Heart right ventricle (tissue), 16 donors: ENCODE measurements at regions not wholly inside any gene's neighbourhood (a gene's known extent, or its start where the extent isn't known, plus 50 kb on each side); places are given as distances from the start of the nearest gene placed in this dataset.
"Not testable (repeated sequence)": the region's sequence is repeated elsewhere in the genome, so short reads cannot be mapped to it uniquely, and the experiment has no call there.

Experiments used
- ATAC-seq, 8 donors: fragments of 200-7000 bp; cut with Tn5 transposase; one replicate each; pipeline ENCODE4 v1.9.1; 2020; ENCODE audit warnings: mild to moderate bottlenecking in 8 of 8, moderate library complexity in 8 of 8, moderate number of reproducible peaks in 1 of 8
- DNase-seq, 2 donors: peaks; one replicate each; pipeline ENCODE4 v3.0.0-alpha.2; 2020
- H3K27ac ChIP-seq, 10 donors: fragments of 200-600 bp; sonication (generic) in 2 of 10; one replicate each; pipeline versions ENCODE4 v1.5.0 to v1.8.0; 2020 to 2022; ENCODE audit warnings: mild to moderate bottlenecking in 3 of 10
- H3K27me3 ChIP-seq, 7 donors: fragments of 200-600 bp; one replicate each; pipeline ENCODE4 v1.8.0; 2021 to 2022; ENCODE audit warnings: mild to moderate bottlenecking in 2 of 7
- H3K36me3 ChIP-seq, 9 donors: fragments of 200-600 bp; sonication (generic) in 1 of 9; one replicate each; pipeline versions ENCODE4 v1.5.0 to v1.8.0; 2020 to 2022; ENCODE audit warnings: mild to moderate bottlenecking in 2 of 9
- H3K4me1 ChIP-seq, 9 donors: fragments of 200-600 bp; sonication (generic) in 1 of 9; one replicate each; pipeline versions ENCODE4 v1.5.0 to v1.8.0; 2020 to 2022; ENCODE audit warnings: mild to moderate bottlenecking in 4 of 9
- H3K4me3 ChIP-seq, 10 donors: fragments of 200-600 bp; sonication (generic) in 2 of 10; one replicate each; pipeline versions ENCODE4 v1.5.0 to v1.8.0; 2020 to 2022; ENCODE audit warnings: mild to moderate bottlenecking in 7 of 10, moderate library complexity in 2 of 10
- H3K9me3 ChIP-seq, 11 donors: fragments of 200-600 bp in 10 of 11; sonication (generic) in 2 of 11; one replicate each; pipeline versions ENCODE4 v1.5.0 to v1.8.0; 2013 to 2022; ENCODE audit warnings: mild to moderate bottlenecking in 2 of 11, control low read depth in 1 of 11, moderate library complexity in 1 of 11
- WGBS, 2 donors: extraction: QIAGEN DNeasy Blood & Tissue Kit; methylation state at CpG; one replicate each; pipeline ENCODE4 v1.1.7; 2013; ENCODE audit warnings: inconsistent platforms in 1 of 2; 5-methylcytosine and 5-hydroxymethylcytosine counted together
- intact Hi-C, 10 donors: fragments of 100-400 bp; cut with DNase I; formaldehyde crosslinking; loops; one replicate each; pipeline versions ENCODE4 v1.11.1 to v1.14.2; 2022
- donor health status: Arrhythmogenic right ventricular cardiomyopathy.
- donor health status: ischemic (EF 13 %, LVEDD 7.1; RV severe dilation, severe dysfunction).
- donor health status: healthy with polysubstance abuse.
- donor health status: DM: no; HTN: yes; CAD: no.
- donor health status: DM: no; HTN: no; CAD: no.
- donor health status: ischemic (EF 25% LVEDD 6.9; RV normal size, moderate dysfunction).
- donor health status: ischemic (EF 25% LVEDD 5.7; RV mildly dilated, moderate dysfunction).
- donor health status: healthy.
- donor health status: DM: yes; HTN: yes; CAD: no.
- donor health status: Ischemic cardiomyopathy.
- donor health status: ischemic (EF 35%, LVEDD 5.7; RV mildly dilated, moderate dysfunction).
- donor health status: nonischemic (EF 11% LVEDD 7.7; RV severe dilation, severe dysfunction).
- donor health status: DM: yes; HTN: yes; CAD: no.
- donor health status: PGD.
- donor health status: ischemic (EF 29% LVEDD 5.4; RV normal size, mild dysfunction).
- donor health status: nonischemic (EF 23%, LVEDD 6.1; RV moderate dilation, normal function).

DNA sequence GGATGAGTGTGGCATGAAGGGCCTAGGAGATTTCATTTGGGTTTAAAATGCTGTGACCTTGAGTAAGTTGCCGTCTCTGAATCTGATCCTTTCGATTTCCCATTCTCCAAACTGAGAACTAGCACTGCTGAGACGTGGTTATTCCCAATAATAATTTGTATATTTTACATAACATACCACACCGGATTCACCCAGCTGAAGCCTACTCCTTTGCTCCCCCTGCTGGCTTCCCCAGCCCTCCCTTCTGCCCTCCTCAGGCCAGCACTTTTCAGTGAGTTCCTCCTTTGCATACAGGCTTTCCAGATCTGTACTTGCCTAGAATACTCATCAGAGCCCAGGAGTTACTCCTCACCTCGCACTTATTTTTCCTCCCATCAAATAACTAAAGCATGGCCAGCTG is 255.1 kb downstream of the OR4F29 start:
- H3K4me3 ChIP-seq, DNase-seq, intact Hi-C loops, ATAC-seq, H3K9me3 ChIP-seq, H3K27me3 ChIP-seq, H3K27ac ChIP-seq, H3K36me3 ChIP-seq, H3K4me1 ChIP-seq: not testable (repeated sequence)
- no CpG with 5 or more reads among the region's 5 CpGs for WGBS, 2 donors

DNA sequence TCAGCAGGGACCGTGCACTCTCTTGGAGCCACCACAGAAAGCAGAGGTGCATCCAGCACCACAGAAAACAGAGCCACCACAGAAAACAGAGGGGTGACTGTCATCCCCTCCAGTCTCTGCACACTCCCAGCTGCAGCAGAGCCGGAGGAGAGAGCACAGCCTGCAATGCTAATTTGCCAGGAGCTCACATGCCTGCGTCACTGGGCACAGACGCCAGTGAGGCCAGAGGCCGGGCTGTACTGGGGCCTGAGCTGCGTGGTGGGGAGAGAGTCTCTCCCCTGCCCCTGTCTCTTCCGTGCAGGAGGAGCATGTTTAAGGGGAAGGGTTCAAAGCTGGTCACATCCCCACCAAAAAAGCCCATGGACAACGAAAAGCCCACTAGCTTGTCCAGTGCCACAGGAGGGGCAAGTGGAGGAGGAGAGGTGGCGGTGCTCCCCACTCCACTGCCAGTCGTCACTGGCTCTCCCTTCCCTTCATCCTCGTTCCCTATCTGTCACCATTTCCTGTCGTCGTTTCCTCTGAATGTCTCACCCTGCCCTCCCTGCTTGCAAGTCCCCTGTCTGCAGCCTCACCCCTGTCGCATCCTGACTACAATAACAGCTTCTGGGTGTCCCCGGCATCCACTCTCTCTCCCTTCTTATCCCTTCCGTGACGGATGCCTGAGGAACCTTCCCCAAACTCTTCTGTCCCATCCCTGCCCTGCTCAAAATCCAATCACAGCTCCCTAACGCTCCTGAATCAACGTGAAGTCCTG is 260.0 kb downstream of the OR4F29 start:
- DNase-seq: peak; percentile 4 to 34
- Histone ChIP-seq H3K27ac (peak overlapping the region in 1 of 10 donors; percentile 8), H3K36me3 (peaks cover 0 to 15% (median 5%) of the 10 kb centered on the region in 9 donors), H3K4me1 (peaks cover 0 to 11% (median 4%) of the 10 kb centered on the region in 9 donors)
- H3K27me3 ChIP-seq, intact Hi-C loops, H3K4me3 ChIP-seq, ATAC-seq, H3K9me3 ChIP-seq: not testable (repeated sequence)
- WGBS, 2 donors: 49 to 54% methylated on average over 13 to 16 of the region's 19 CpGs

DNA sequence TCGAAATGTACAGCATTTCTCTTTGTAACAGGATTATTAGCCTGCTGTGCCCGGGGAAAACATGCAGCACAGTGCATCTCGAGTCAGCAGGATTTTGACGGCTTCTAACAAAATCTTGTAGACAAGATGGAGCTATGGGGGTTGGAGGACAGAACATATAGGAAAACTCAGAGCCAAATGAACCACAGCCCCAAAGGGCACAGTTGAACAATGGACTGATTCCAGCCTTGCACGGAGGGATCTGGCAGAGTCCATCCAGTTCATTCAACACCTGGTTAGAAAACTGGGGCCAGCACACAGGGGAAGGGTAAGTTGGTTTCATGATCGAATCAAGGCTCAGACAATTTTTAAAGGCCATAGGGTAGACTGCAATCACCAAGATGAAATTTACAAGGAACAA is 260.8 kb downstream of the OR4F29 start:
- DNase-seq, H3K9me3 ChIP-seq, H3K27ac ChIP-seq, ATAC-seq, H3K27me3 ChIP-seq, H3K4me3 ChIP-seq, intact Hi-C loops: not testable (repeated sequence)
- Histone ChIP-seq H3K36me3 (peaks cover 0 to 20% (median 5%) of the 10 kb centered on the region in 9 donors), H3K4me1 (peaks cover 0 to 11% (median 4%) of the 10 kb centered on the region in 9 donors)
- 72 to 80% methylated on average over 4 of the region's 6 CpGs for WGBS, 2 donors

DNA sequence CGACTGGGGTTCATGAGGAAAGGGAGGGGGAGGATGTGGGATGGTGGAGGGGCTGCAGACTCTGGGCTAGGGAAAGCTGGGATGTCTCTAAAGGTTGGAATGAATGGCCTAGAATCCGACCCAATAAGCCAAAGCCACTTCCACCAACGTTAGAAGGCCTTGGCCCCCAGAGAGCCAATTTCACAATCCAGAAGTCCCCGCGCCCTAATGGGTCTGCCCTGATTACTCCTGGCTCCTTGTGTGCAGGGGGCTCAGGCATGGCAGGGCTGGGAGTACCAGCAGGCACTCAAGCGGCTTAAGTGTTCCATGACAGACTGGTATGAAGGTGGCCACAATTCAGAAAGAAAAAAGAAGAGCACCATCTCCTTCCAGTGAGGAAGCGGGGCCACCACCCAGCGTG is 261.6 kb downstream of the OR4F29 start:
- H3K9me3 ChIP-seq, H3K27me3 ChIP-seq, H3K27ac ChIP-seq, intact Hi-C loops, DNase-seq, H3K4me3 ChIP-seq, ATAC-seq: not testable (repeated sequence)
- WGBS, 2 donors: 82 to 100% methylated on average over 2 to 3 of the region's 8 CpGs
- peaks cover 0 to 20% (median 5%) of the 10 kb centered on the region in 9 donors for H3K36me3 ChIP-seq
- peaks cover 0 to 11% (median 4%) of the 10 kb centered on the region in 9 donors for H3K4me1 ChIP-seq

DNA sequence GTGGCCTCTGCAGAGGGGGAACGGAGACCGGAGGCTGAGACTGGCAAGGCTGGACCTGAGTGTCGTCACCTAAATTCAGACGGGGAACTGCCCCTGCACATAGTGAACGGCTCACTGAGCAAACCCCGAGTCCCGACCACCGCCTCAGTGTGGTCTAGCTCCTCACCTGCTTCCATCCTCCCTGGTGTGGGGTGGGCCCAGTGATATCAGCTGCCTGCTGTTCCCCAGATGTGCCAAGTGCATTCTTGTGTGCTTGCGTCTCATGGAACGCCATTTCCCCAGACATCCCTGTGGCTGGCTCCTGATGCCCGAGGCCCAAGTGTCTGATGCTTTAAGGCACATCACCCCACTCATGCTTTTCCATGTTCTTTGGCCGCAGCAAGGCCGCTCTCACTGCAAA is 262.2 kb downstream of the OR4F29 start:
- H3K9me3 ChIP-seq, H3K27me3 ChIP-seq, H3K27ac ChIP-seq, intact Hi-C loops, H3K4me3 ChIP-seq, DNase-seq, ATAC-seq: not testable (repeated sequence)
- Histone ChIP-seq H3K36me3 (peaks cover 0 to 20% (median 5%) of the 10 kb centered on the region in 9 donors), H3K4me1 (peaks cover 0 to 11% (median 4%) of the 10 kb centered on the region in 9 donors)
- 99% methylated on average over 5 of the region's 13 CpGs for WGBS, 2 donors

DNA sequence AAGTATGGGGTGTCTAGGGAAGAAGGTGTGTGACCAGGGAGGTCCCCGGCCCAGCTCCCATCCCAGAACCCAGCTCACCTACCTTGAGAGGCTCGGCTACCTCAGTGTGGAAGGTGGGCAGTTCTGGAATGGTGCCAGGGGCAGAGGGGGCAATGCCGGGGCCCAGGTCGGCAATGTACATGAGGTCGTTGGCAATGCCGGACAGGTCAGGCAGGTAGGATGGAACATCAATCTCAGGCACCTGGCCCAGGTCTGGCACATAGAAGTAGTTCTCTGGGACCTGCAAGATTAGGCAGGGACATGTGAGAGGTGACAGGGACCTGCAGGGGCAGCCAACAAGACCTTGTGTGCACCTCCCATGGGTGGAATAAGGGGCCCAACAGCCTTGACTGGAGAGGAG is 264.2 kb downstream of the OR4F29 start:
- intact Hi-C loops, H3K4me3 ChIP-seq, ATAC-seq, H3K27me3 ChIP-seq, DNase-seq, H3K27ac ChIP-seq, H3K9me3 ChIP-seq: not testable (repeated sequence)
- WGBS, 2 donors: 68 to 74% methylated on average over 4 of the region's 6 CpGs
- peaks cover 0 to 11% (median 4%) of the 10 kb centered on the region in 9 donors for H3K4me1 ChIP-seq
- peaks cover 0 to 20% (median 5%) of the 10 kb centered on the region in 9 donors for H3K36me3 ChIP-seq

DNA sequence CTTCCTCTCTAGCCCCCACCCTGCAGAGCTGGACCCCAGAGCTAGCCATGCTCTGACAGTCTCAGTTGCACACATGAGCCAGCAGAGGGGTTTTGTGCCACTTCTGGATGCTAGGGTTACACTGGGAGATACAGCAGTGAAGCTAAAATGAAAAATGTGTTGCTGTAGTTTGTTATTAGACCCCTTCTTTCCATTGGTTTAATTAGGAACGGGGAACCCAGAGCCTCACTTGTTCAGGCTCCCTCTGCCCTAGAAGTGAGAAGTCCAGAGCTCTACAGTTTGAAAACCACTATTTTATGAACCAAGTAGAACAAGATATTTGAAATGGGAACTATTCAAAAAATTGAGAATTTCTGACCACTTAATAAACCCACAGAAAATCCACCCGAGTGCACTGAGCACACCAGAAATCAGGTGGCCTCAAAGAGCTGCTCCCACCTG is 264.8 kb downstream of the OR4F29 start:
- DNase-seq: peak in 1 of 2 donors; percentile 2
- intact Hi-C loops, H3K9me3 ChIP-seq, H3K27ac ChIP-seq, ATAC-seq, H3K4me3 ChIP-seq, H3K27me3 ChIP-seq: not testable (repeated sequence)
- 92 to 96% methylated on average over 2 of the region's 2 CpGs for WGBS, 2 donors
- peaks cover 0 to 11% (median 4%) of the 10 kb centered on the region in 9 donors for H3K4me1 ChIP-seq
- peaks cover 0 to 20% (median 5%) of the 10 kb centered on the region in 9 donors for H3K36me3 ChIP-seq

DNA sequence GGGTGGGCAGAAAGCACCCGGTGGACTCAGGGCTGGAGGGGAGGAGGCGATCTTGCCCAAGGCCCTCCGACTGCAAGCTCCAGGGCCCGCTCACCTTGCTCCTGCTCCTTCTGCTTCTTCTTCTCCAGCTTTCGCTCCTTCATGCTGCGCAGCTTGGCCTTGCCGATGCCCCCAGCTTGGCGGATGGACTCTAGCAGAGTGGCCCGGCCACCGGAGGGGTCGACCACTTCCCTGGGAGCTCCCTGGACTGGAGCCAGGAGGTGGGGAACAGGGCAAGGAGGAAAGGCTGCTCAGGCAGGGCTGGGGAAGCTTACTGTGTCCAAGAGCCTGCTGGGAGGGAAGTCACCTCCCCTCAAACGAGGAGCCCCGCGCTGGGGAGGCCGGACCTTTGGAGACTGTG is 265.3 kb downstream of the OR4F29 start:
- H3K27ac ChIP-seq, ATAC-seq, H3K4me1 ChIP-seq, H3K9me3 ChIP-seq, H3K27me3 ChIP-seq, intact Hi-C loops, DNase-seq, H3K4me3 ChIP-seq: not testable (repeated sequence)
- H3K36me3 ChIP-seq: peaks cover 0 to 18% (median 5%) of the 10 kb centered on the region in 9 donors
- WGBS, 2 donors: 72 to 87% methylated on average over 4 of the region's 15 CpGs

DNA sequence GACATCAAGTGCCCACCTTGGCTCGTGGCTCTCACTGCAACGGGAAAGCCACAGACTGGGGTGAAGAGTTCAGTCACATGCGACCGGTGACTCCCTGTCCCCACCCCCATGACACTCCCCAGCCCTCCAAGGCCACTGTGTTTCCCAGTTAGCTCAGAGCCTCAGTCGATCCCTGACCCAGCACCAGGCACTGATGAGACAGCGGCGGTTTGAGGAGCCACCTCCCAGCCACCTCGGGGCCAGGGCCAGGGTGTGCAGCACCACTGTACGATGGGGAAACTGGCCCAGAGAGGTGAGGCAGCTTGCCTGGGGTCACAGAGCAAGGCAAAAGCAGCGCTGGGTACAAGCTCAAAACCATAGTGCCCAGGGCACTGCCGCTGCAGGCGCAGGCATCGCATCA is 266.0 kb downstream of the OR4F29 start:
- not testable (repeated sequence) for ATAC-seq
- WGBS, 2 donors: 75 to 85% methylated on average over 5 of the region's 13 CpGs

DNA sequence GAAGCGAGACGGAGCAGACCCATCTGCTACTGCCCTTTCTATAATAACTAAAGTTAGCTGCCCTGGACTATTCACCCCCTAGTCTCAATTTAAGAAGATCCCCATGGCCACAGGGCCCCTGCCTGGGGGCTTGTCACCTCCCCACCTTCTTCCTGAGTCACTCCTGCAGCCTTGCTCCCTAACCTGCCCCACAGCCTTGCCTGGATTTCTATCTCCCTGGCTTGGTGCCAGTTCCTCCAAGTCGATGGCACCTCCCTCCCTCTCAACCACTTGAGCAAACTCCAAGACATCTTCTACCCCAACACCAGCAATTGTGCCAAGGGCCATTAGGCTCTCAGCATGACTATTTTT is 267.2 kb downstream of the OR4F29 start:
- H3K27ac ChIP-seq, ATAC-seq, H3K4me3 ChIP-seq, H3K4me1 ChIP-seq, intact Hi-C loops, H3K9me3 ChIP-seq, H3K27me3 ChIP-seq: not testable (repeated sequence)
- peak in 1 of 2 donors; percentile 1 for DNase-seq
- WGBS, 2 donors: no CpG with 5 or more reads among the region's 3 CpGs
- peaks cover 0 to 12% (median 4%) of the 10 kb centered on the region in 9 donors for H3K36me3 ChIP-seq

More for the DNA sequence above, 266.0 kb downstream of the OR4F29 start:
- DNase-seq, H3K4me1 ChIP-seq, H3K9me3 ChIP-seq, H3K27ac ChIP-seq, intact Hi-C loops, H3K27me3 ChIP-seq, H3K4me3 ChIP-seq: not testable (repeated sequence)
- peaks cover 0 to 13% (median 4%) of the 10 kb centered on the region in 9 donors for H3K36me3 ChIP-seq

DNA sequence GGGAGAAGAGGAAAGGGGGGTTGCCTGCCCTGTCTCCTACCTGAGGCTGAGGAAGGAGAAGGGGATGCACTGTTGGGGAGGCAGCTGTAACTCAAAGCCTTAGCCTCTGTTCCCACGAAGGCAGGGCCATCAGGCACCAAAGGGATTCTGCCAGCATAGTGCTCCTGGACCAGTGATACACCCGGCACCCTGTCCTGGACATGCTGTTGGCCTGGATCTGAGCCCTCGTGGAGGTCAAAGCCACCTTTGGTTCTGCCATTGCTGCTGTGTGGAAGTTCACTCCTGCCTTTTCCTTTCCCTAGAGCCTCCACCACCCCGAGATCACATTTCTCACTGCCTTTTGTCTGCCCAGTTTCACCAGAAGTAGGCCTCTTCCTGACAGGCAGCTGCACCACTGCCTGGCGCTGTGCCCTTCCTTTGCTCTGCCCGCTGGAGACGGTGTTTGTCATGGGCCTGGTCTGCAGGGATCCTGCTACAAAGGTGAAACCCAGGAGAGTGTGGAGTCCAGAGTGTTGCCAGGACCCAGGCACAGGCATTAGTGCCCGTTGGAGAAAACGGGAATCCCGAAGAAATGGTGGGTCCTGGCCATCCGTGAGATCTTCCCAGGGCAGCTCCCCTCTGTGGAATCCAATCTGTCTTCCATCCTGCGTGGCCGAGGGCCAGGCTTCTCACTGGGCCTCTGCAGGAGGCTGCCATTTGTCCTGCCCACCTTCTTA is 267.7 kb downstream of the OR4F29 start:
- WGBS, 2 donors: 78 to 91% methylated on average over 6 to 8 of the region's 13 CpGs
- peaks cover 0 to 11% (median 4%) of the 10 kb centered on the region in 9 donors for H3K36me3 ChIP-seq
- H3K27me3 ChIP-seq, ATAC-seq, H3K9me3 ChIP-seq, H3K27ac ChIP-seq, H3K4me1 ChIP-seq, H3K4me3 ChIP-seq, intact Hi-C loops: not testable (repeated sequence)
- peak in 1 of 2 donors; percentile 4 for DNase-seq
